Fibroblast of peridontal ligament (primary cell): ENCODE measurements at regions not wholly inside any gene's neighbourhood (a gene's known extent, or its start where the extent isn't known, plus 50 kb on each side); places are given as distances from the start of the nearest gene placed in this dataset.

ENCODE experiments used
- DNase-seq: peaks from one replicate; pipeline ENCODE4 v3.0.0-alpha.2; 2010; ENCODE audit errors: extremely low read depth

GRCh38 chr3:18295171-18295920 lies 129.8 kb downstream of the SATB1 start:
- DNase-seq: peak; percentile 18

- no peak for DNase-seq
Measured at GRCh38 chr3:18290157-18290556, 135.0 kb downstream of the SATB1 start.

GRCh38 chr3:18288243-18288642 lies 136.9 kb downstream of the SATB1 start:
- no peak for DNase-seq

GRCh38 chr3:18284716-18285115 lies 140.4 kb downstream of the SATB1 start:
- no peak for DNase-seq

GRCh38 chr3:18283680-18284079 lies 141.5 kb downstream of the SATB1 start:
- DNase-seq: no peak

- DNase-seq: no peak
Measured at GRCh38 chr3:18282507-18282906, 142.6 kb downstream of the SATB1 start.

GRCh38 chr3:18279226-18279737 lies 145.9 kb downstream of the SATB1 start:
- no peak for DNase-seq

- no peak for DNase-seq
Measured at GRCh38 chr3:18264853-18265252, 160.3 kb downstream of the SATB1 start.

- DNase-seq: no peak
Measured at GRCh38 chr3:18264361-18264760, 160.8 kb downstream of the SATB1 start.

GRCh38 chr3:18258492-18258891 lies 166.6 kb downstream of the SATB1 start:
- no peak for DNase-seq

GRCh38 chr3:18252578-18252977 lies 172.6 kb downstream of the SATB1 start:
- DNase-seq: no peak

GRCh38 chr3:18250991-18251390 lies 174.1 kb downstream of the SATB1 start:
- DNase-seq: no peak

- DNase-seq: no peak
Measured at GRCh38 chr3:18249126-18249525, 176.0 kb downstream of the SATB1 start.

GRCh38 chr3:18247776-18248310 lies 177.3 kb downstream of the SATB1 start:
- no peak for DNase-seq

GRCh38 chr3:18247139-18247695 lies 177.9 kb downstream of the SATB1 start:
- no peak for DNase-seq

- peak; percentile 25 for DNase-seq
Measured at GRCh38 chr3:18246336-18247060, 178.6 kb downstream of the SATB1 start.

GRCh38 chr3:18245721-18246120 lies 179.4 kb downstream of the SATB1 start:
- no peak for DNase-seq

- DNase-seq: peak; percentile 44
Measured at GRCh38 chr3:18241837-18242236, 183.3 kb downstream of the SATB1 start.

GRCh38 chr3:18239674-18240073 lies 185.5 kb downstream of the SATB1 start:
- DNase-seq: no peak

- no peak for DNase-seq
Measured at GRCh38 chr3:18238746-18239331, 186.3 kb downstream of the SATB1 start.

- DNase-seq: no peak
Measured at GRCh38 chr3:18238332-18238731, 186.8 kb downstream of the SATB1 start.
